K562 (cell line): ENCODE measurements at regions not wholly inside any gene's neighbourhood (a gene's known extent, or its start where the extent isn't known, plus 50 kb on each side); places are given as distances from the start of the nearest gene placed in this dataset.

Experiments used
- ATAC-seq: fragments of 200-7000 bp; cut with Tn5 transposase; 3 replicates; pipeline ENCODE4 v1.9.1; 2020; ENCODE audit warnings: moderate library complexity
- BruUV-seq: library from RNA; stranded (reverse); fragments of 400-500 nt; replicated peaks from 2 replicates; lab custom pipeline; 2021; lab: Mats Ljungman, UMichigan
- CTCF ChIA-PET: fragments of 300-600 bp; formaldehyde crosslinking; extraction: SDS; loops from one replicate; lab custom pipeline; 2021; ENCODE audit warnings: low intra/inter-chr PET ratio; lab: Yijun Ruan, JAX
- POLR2A ChIA-PET: fragments of 300-600, 350-650 bp; sonication (Branson Sonifier 250); formaldehyde crosslinking; extraction: SDS; loops from one replicate; lab custom pipeline; 2021; ENCODE audit warnings: antibody characterized with exemption, inconsistent platforms; lab: Yijun Ruan, JAX
- DNase-seq, 4 experiments: peaks; one replicate each; pipeline versions ENCODE4 v3.0.0 to v3.0.0-alpha.2; 2011 to 2018; ENCODE audit warnings: low spot score in 3 of 4, mixed read lengths in 3 of 4; ENCODE audit errors: extremely low read depth in 1 of 4
- FAIRE-seq: peaks from 2 replicates; lab custom pipeline; 2011; peaks lifted over from hg19 to GRCh38; lab: Jason Lieb, UNC
- H2AFZ ChIP-seq: 2 replicates; pipeline ENCODE4 v1.6.0; 2011; ENCODE audit warnings: low read depth, low read length, control low read depth, inconsistent platforms
- H3K27ac ChIP-seq: fragments of 200-600 bp; 3 replicates; pipeline ENCODE4 v1.8.0; 2011; ENCODE audit warnings: low read depth, mild to moderate bottlenecking, control low read depth, inconsistent platforms, low read length, moderate library complexity, mixed read lengths; ENCODE audit errors: extremely low read depth
- H3K27me3 ChIP-seq, 2 experiments: fragments of 300-600 bp in 1 of 2; 2 replicates in 1 of 2; 3 replicates in 1 of 2; pipeline versions ENCODE4 v1.6.0 to v1.8.0; 2011; ENCODE audit warnings: inconsistent platforms in 2 of 2, low read length in 2 of 2, mild to moderate bottlenecking in 1 of 2, mixed read lengths in 1 of 2, moderate library complexity in 1 of 2; ENCODE audit not compliant: control insufficient read depth in 2 of 2, insufficient read depth in 2 of 2
- H3K36me3 ChIP-seq: fragments of 300-600 bp; 3 replicates; pipeline ENCODE4 v1.8.0; 2011; ENCODE audit warnings: mild to moderate bottlenecking, low read length, inconsistent platforms; ENCODE audit not compliant: control insufficient read depth, insufficient read depth
- H3K4me1 ChIP-seq, 2 experiments: fragments of 200-600 bp in 1 of 2; replicated peaks in 1 of 2; 2 replicates in 1 of 2; 3 replicates in 1 of 2; pipeline versions ENCODE4 v1.5.1 to v1.8.0; 2011; ENCODE audit warnings: inconsistent platforms in 2 of 2, low read length in 2 of 2, mild to moderate bottlenecking in 1 of 2, mixed read lengths in 1 of 2, moderate library complexity in 1 of 2; ENCODE audit not compliant: control insufficient read depth in 2 of 2, insufficient read depth in 2 of 2
- H3K4me2 ChIP-seq: 2 replicates; pipeline ENCODE4 v1.6.1; 2011; ENCODE audit warnings: low read length, control low read depth, inconsistent platforms, mixed read lengths; ENCODE audit not compliant: insufficient read depth
- H3K4me3 ChIP-seq: fragments of 200-600 bp; sonication (generic), shearing (Covaris generic); 2 replicates; pipeline ENCODE4 v1.5.1; 2016; ENCODE audit warnings: control low read depth, inconsistent platforms
- H3K79me2 ChIP-seq: fragments of 200-600 bp; 3 replicates; pipeline ENCODE4 v1.8.0; 2011; ENCODE audit warnings: low read length, inconsistent platforms; ENCODE audit not compliant: control insufficient read depth, insufficient read depth
- H3K9ac ChIP-seq, 2 experiments: 2 replicates each; pipeline versions ENCODE4 v1.6.0 to v1.6.1; 2011; ENCODE audit warnings: low read depth in 2 of 2, low read length in 2 of 2, control low read depth in 1 of 2, inconsistent platforms in 1 of 2, mild to moderate bottlenecking in 1 of 2, mixed read lengths in 1 of 2; ENCODE audit not compliant: insufficient read depth in 1 of 2
- H3K9me1 ChIP-seq: one replicate; pipeline ENCODE4 v1.6.0; 2011; ENCODE audit warnings: inconsistent platforms, mild to moderate bottlenecking, low read length, moderate library complexity; ENCODE audit not compliant: control insufficient read depth, insufficient read depth
- H3K9me3 ChIP-seq: replicated peaks from 2 replicates; pipeline ENCODE4 v1.5.1; 2011; ENCODE audit warnings: low read depth, low read length, inconsistent platforms; ENCODE audit not compliant: control insufficient read depth, insufficient read depth
- H4K20me1 ChIP-seq: replicated peaks from 2 replicates; pipeline ENCODE4 v1.6.1; 2011; ENCODE audit warnings: low read length, inconsistent platforms, mixed read lengths; ENCODE audit not compliant: control insufficient read depth, insufficient read depth
- BRD4 ChIP-seq: fragments of 200-600 bp; sonication (generic); IDR thresholded peaks from 2 replicates; pipeline ENCODE4 v1.6.1; 2017; ENCODE audit warnings: inconsistent platforms
- CBFB ChIP-seq: sonication (generic); formaldehyde crosslinking; IDR thresholded peaks from 2 replicates; pipeline ENCODE4 v1.4.0; 2020; ENCODE audit warnings: mild to moderate bottlenecking, missing genetic modification reagents
- CHD2 ChIP-seq: IDR thresholded peaks from 2 replicates; pipeline ENCODE4 v1.6.1; 2011; ENCODE audit warnings: low read depth, low read length
- EP300 ChIP-seq: IDR thresholded peaks from 2 replicates; pipeline ENCODE4 v1.6.1; 2012; ENCODE audit warnings: low read length, improper control_type of control experiment
- HMG20B ChIP-seq: fragments of 250-450 bp; sonication (Bioruptor Pico); IDR thresholded peaks from 2 replicates; pipeline ENCODE4 v1.5.0; 2021; ENCODE audit warnings: mild to moderate bottlenecking
- LEF1 ChIP-seq: fragments of 450-650 bp; IDR thresholded peaks from 2 replicates; pipeline ENCODE4 v1.6.1; 2016; ENCODE audit warnings: mild to moderate bottlenecking
- MEF2A ChIP-seq: IDR thresholded peaks from 2 replicates; pipeline ENCODE4 v1.6.1; 2011; ENCODE audit warnings: low read depth, mild to moderate bottlenecking, low read length, moderate library complexity; ENCODE audit not compliant: control insufficient read depth
- NCOA2 ChIP-seq, 2 experiments: fragments of 450-650 bp; IDR thresholded peaks; 2 replicates each; pipeline ENCODE4 v1.6.1; 2018; ENCODE audit warnings: mild to moderate bottlenecking in 2 of 2, moderate library complexity in 1 of 2; ENCODE audit not compliant: partially characterized antibody in 2 of 2
- RBM25 ChIP-seq: fragments of 200-400 bp; formaldehyde crosslinking; IDR thresholded peaks from 2 replicates; pipeline ENCODE4 v1.6.1; 2018; ENCODE audit warnings: low read length, low read depth, moderate library complexity; ENCODE audit not compliant: severe bottlenecking
- RHOXF2B ChIP-seq: fragments of 250-450 bp; sonication (Bioruptor Pico); conservative IDR thresholded peaks from 2 replicates; pipeline ENCODE4 v1.5.1; 2021
- SMARCE1 ChIP-seq: fragments of 450-650 bp; IDR thresholded peaks from 2 replicates; pipeline ENCODE4 v1.7.1; 2016; ENCODE audit warnings: mild to moderate bottlenecking
- ZBTB1 ChIP-seq: sonication (generic); formaldehyde crosslinking; IDR thresholded peaks from 2 replicates; pipeline ENCODE4 v1.8.1; 2023; ENCODE audit warnings: missing genetic modification reagents, low read depth, mild to moderate bottlenecking, borderline replicate concordance
- ZKSCAN1 ChIP-seq: fragments of 150-350 bp; IDR thresholded peaks from 2 replicates; pipeline ENCODE4 v1.6.1; 2016; ENCODE audit warnings: low read depth, low read length
- WGBS: fragments of 100-300 bp; shearing (Covaris generic); methylation state at CpG from one replicate; pipeline ENCODE4 v1.1.6; 2016; ENCODE audit warnings: low coverage, mixed read lengths; ENCODE audit not compliant: insufficient coverage; ENCODE audit errors: missing lambda C conversion rate; 5-methylcytosine and 5-hydroxymethylcytosine counted together
- in situ Hi-C: fragments of 300-500 bp; cut with MboI; formaldehyde crosslinking; loops from 4 replicates; pipeline ENCODE4 v1.15.0; 2018; ENCODE audit warnings: inconsistent platforms, mixed read lengths
- intact Hi-C: fragments of 100-400 bp; cut with micrococcal nuclease; formaldehyde crosslinking; loops from 2 replicates; pipeline ENCODE4 v1.14.2; 2022
- TF ChIP-seq, protein P1 (sequence below): sonication (generic); formaldehyde crosslinking; IDR thresholded peaks from 2 replicates; pipeline ENCODE4 v1.8.1; 2023; ENCODE audit warnings: mild to moderate bottlenecking, missing genetic modification reagents
- TF ChIP-seq, protein P2 (sequence below): fragments of 450-650 bp; IDR thresholded peaks from 2 replicates; pipeline ENCODE4 v1.6.1; 2016; ENCODE audit warnings: low read depth, mild to moderate bottlenecking, moderate library complexity
- TF ChIP-seq, protein P3 (sequence below): fragments of 450-650 bp; IDR thresholded peaks from 2 replicates; pipeline ENCODE4 v1.6.1; 2016; ENCODE audit warnings: antibody characterized with exemption
- TF ChIP-seq, protein P4 (sequence below): sonication (generic); formaldehyde crosslinking; IDR thresholded peaks from 2 replicates; pipeline ENCODE4 v1.8.0; 2023; ENCODE audit warnings: mild to moderate bottlenecking, missing genetic modification reagents
- TF ChIP-seq, protein P5 (sequence below): fragments of 450-650 bp; IDR thresholded peaks from 2 replicates; pipeline ENCODE4 v1.6.1; 2016; ENCODE audit warnings: missing biosample characterization, missing genetic modification characterization

DNA sequence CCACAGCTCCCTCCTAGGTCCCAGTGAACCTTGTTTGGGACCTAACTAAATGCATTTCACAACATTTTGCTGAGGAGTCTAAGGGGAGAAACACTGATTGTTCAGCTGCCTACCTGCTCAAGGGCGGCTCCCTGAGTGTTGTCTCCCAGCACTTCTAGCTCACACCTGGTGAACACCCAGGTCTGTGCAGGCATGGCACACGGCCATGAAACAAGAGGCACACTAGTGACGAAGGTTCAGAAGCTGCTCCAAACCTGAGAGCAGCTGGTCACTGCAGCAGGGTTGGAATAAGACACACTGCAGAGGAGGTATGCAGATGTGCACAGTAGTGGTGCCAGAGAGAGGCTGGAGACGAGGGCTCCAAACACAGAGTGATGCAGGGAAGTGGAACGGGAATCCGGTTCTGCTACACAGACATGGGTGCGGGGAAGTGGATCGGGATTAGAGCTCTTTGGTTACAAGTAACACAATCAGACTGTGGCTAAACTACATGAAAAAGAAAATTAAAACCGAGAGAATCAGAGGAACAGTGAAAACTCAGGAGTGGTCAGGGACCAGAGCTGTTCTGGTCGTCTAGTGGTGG is 486.1 kb upstream of the CDH4 start:
- Histone ChIP-seq H3K4me3 (no peak overlapping the region), H3K4me2 (no peak overlapping the region), H3K27me3 (no peaks in the 10 kb centered on the region; a peak in 1 of 5 replicates), H3K9me1 (no peaks in the 10 kb centered on the region), H3K36me3 (no peaks in the 10 kb centered on the region), H3K79me2 (no peaks in the 10 kb centered on the region), H3K4me1 (no peaks in the 10 kb centered on the region), H3K9me3 (no peaks in the 10 kb centered on the region), H3K27ac (no peak overlapping the region), H2AFZ (no peak overlapping the region), H4K20me1 (no peaks in the 10 kb centered on the region), H3K9ac (no peak overlapping the region)
- ChIA-PET CTCF (no interaction called here), POLR2A (interaction anchor here (1.2 kb wide), 1 partner anchor 8 kb away, joined by 3 read pairs; no protein-coding TSS in a partner anchor)
- BruUV-seq: no TSS peak
- no peak for TF ChIP-seq CBFB (CRISPR knock-in tag)
- TF ChIP-seq, protein P1, sequence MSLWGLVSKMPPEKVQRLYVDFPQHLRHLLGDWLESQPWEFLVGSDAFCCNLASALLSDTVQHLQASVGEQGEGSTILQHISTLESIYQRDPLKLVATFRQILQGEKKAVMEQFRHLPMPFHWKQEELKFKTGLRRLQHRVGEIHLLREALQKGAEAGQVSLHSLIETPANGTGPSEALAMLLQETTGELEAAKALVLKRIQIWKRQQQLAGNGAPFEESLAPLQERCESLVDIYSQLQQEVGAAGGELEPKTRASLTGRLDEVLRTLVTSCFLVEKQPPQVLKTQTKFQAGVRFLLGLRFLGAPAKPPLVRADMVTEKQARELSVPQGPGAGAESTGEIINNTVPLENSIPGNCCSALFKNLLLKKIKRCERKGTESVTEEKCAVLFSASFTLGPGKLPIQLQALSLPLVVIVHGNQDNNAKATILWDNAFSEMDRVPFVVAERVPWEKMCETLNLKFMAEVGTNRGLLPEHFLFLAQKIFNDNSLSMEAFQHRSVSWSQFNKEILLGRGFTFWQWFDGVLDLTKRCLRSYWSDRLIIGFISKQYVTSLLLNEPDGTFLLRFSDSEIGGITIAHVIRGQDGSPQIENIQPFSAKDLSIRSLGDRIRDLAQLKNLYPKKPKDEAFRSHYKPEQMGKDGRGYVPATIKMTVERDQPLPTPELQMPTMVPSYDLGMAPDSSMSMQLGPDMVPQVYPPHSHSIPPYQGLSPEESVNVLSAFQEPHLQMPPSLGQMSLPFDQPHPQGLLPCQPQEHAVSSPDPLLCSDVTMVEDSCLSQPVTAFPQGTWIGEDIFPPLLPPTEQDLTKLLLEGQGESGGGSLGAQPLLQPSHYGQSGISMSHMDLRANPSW (CRISPR knock-in tag): no peak
- no peak for TF ChIP-seq RHOXF2B (CRISPR knock-in tag)
- TF ChIP-seq ZKSCAN1: no peak
- no peak for TF ChIP-seq NCOA2 (IDR thresholded peaks at IDR 0.05; ENCODE audit: partially characterized antibody in 2 of 2)
- no peak for TF ChIP-seq BRD4
- TF ChIP-seq CHD2: no peak
- no peak for TF ChIP-seq SMARCE1
- no peak for TF ChIP-seq MEF2A
- TF ChIP-seq, protein P2, sequence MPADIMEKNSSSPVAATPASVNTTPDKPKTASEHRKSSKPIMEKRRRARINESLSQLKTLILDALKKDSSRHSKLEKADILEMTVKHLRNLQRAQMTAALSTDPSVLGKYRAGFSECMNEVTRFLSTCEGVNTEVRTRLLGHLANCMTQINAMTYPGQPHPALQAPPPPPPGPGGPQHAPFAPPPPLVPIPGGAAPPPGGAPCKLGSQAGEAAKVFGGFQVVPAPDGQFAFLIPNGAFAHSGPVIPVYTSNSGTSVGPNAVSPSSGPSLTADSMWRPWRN: no peak
- TF ChIP-seq, protein P3, sequence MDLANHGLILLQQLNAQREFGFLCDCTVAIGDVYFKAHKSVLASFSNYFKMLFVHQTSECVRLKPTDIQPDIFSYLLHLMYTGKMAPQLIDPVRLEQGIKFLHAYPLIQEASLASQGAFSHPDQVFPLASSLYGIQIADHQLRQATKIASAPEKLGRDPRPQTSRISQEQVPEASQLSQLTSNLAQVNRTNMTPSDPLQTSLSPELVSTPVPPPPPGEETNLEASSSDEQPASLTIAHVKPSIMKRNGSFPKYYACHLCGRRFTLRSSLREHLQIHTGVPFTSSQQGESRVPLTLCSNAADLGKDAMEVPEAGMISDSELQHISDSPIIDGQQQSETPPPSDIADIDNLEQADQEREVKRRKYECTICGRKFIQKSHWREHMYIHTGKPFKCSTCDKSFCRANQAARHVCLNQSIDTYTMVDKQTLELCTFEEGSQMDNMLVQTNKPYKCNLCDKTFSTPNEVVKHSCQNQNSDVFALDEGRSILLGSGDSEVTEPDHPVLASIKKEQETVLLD: no peak
- TF ChIP-seq RBM25: no peak
- TF ChIP-seq LEF1: no peak
- no peak for TF ChIP-seq ZBTB1
- TF ChIP-seq HMG20B (CRISPR knock-in tag): no peak
- TF ChIP-seq, protein P4, sequence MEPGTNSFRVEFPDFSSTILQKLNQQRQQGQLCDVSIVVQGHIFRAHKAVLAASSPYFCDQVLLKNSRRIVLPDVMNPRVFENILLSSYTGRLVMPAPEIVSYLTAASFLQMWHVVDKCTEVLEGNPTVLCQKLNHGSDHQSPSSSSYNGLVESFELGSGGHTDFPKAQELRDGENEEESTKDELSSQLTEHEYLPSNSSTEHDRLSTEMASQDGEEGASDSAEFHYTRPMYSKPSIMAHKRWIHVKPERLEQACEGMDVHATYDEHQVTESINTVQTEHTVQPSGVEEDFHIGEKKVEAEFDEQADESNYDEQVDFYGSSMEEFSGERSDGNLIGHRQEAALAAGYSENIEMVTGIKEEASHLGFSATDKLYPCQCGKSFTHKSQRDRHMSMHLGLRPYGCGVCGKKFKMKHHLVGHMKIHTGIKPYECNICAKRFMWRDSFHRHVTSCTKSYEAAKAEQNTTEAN (CRISPR knock-in tag): no peak
- TF ChIP-seq EP300: no peak
- TF ChIP-seq, protein P5, sequence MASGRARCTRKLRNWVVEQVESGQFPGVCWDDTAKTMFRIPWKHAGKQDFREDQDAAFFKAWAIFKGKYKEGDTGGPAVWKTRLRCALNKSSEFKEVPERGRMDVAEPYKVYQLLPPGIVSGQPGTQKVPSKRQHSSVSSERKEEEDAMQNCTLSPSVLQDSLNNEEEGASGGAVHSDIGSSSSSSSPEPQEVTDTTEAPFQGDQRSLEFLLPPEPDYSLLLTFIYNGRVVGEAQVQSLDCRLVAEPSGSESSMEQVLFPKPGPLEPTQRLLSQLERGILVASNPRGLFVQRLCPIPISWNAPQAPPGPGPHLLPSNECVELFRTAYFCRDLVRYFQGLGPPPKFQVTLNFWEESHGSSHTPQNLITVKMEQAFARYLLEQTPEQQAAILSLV: no peak
- DNase-seq: no peak
- in situ Hi-C loops: no loop called here
- intact Hi-C loops: no loop called here
- WGBS: 0% methylated on average over 10 of the region's 10 CpGs
- no peak for ATAC-seq
- FAIRE-seq: no peak
